ENCODE measurements at regions not wholly inside any gene's neighbourhood (a gene's known extent, or its start where the extent isn't known, plus 50 kb on each side); places are given as distances from the start of the nearest gene placed in this dataset.

- BruUV-seq (replicated peaks) = no TSS peak
- H3K4me1 ChIP-seq (ENCODE audit: insufficient read depth, low read length, poor library complexity, severe bottlenecking) = no peaks in the 10 kb centered on the region
- CTCF ChIA-PET (ENCODE audit: unreplicated experiment) = no interaction called here
- H3K27ac ChIP-seq (ENCODE audit: low read depth, low read length, poor library complexity, severe bottlenecking) = no peak overlapping the region
- no peak overlapping the region for H2AFZ ChIP-seq (ENCODE audit: low read length)
- H3K36me3 ChIP-seq (ENCODE audit: insufficient read depth, low read length) = no peaks in the 10 kb centered on the region
- H3K79me2 ChIP-seq (ENCODE audit: insufficient read depth, low read depth, low read length) = no peaks in the 10 kb centered on the region
- intact Hi-C loops (cut with micrococcal nuclease; ENCODE audit: unreplicated experiment) = loop anchor here (5.0 kb wide), 1 partner anchor 247 kb away; no protein-coding TSS in a partner anchor
- H4K20me1 ChIP-seq (ENCODE audit: insufficient read depth, low read length) = no peaks in the 10 kb centered on the region
- no peak for TF ChIP-seq EZH2phosphoT487 (IDR thresholded peaks at IDR 0.05; ENCODE audit: borderline replicate concordance, low read depth, low read length)
- TF ChIP-seq CTCF (conservative IDR thresholded peaks at IDR 0.05; ENCODE audit: low read length) = no peak
- H3K9me3 ChIP-seq (ENCODE audit: low read length) = no peaks in the 10 kb centered on the region
- DNase-seq (ENCODE audit: low spot score) = no peak
- H3K4me3 ChIP-seq (ENCODE audit: low read depth, low read length, poor library complexity, severe bottlenecking) = no peak overlapping the region
- POLR2A ChIA-PET = interaction anchor here (0.6 kb wide), 1 partner anchor 190 kb away, joined by 3 read pairs; no protein-coding TSS in a partner anchor
- no peaks in the 10 kb centered on the region for H3K9me2 ChIP-seq (ENCODE audit: insufficient read depth, low read length)
- H3K4me2 ChIP-seq (ENCODE audit: low read length) = no peak overlapping the region
These were observed 197.1 kb upstream of the TPM1 start for GRCh38 chr15:62845241-62846126.

- Histone ChIP-seq H3K79me2 (ENCODE audit: insufficient read depth, low read depth, low read length) (no peaks in the 10 kb centered on the region), H3K9me2 (ENCODE audit: insufficient read depth, low read length) (no peaks in the 10 kb centered on the region), H3K4me1 (ENCODE audit: insufficient read depth, low read length, poor library complexity, severe bottlenecking) (no peaks in the 10 kb centered on the region), H3K36me3 (ENCODE audit: insufficient read depth, low read length) (no peaks in the 10 kb centered on the region), H2AFZ (ENCODE audit: low read length) (no peak overlapping the region), H3K4me3 (ENCODE audit: low read depth, low read length, poor library complexity, severe bottlenecking) (no peak overlapping the region), H4K20me1 (ENCODE audit: insufficient read depth, low read length) (no peaks in the 10 kb centered on the region), H3K27ac (ENCODE audit: low read depth, low read length, poor library complexity, severe bottlenecking) (no peak overlapping the region), H3K9me3 (ENCODE audit: low read length) (no peaks in the 10 kb centered on the region), H3K4me2 (ENCODE audit: low read length) (no peak overlapping the region)
- ChIA-PET POLR2A (interaction anchor here (0.6 kb wide), 1 partner anchor 191 kb away, joined by 3 read pairs; no protein-coding TSS in a partner anchor), CTCF (ENCODE audit: unreplicated experiment) (no interaction called here)
- DNase-seq (ENCODE audit: low spot score) = no peak
- intact Hi-C loops (cut with micrococcal nuclease; ENCODE audit: unreplicated experiment) = loop anchor here (5.0 kb wide), 1 partner anchor 246 kb away; no protein-coding TSS in a partner anchor
- TF ChIP-seq CTCF (conservative IDR thresholded peaks at IDR 0.05; ENCODE audit: low read length) (no peak), EZH2phosphoT487 (IDR thresholded peaks at IDR 0.05; ENCODE audit: borderline replicate concordance, low read depth, low read length) (no peak)
- BruUV-seq (replicated peaks) = no TSS peak
These were observed 196.3 kb upstream of the TPM1 start for GRCh38 chr15:62846131-62846804.
